GM18861 (cell line): ENCODE measurements at regions not wholly inside any gene's neighbourhood (a gene's known extent, or its start where the extent isn't known, plus 50 kb on each side); places are given as distances from the start of the nearest gene placed in this dataset.
"Not testable (repeated sequence)": the region's sequence is repeated elsewhere in the genome, so short reads cannot be mapped to it uniquely, and the experiment has no call there.

Experiments
- ATAC-seq: cut with Tn5 transposase; IDR thresholded peaks from one replicate; pipeline ENCODE4 v1.9.1; 2021; ENCODE audit not compliant: unreplicated experiment

GRCh38 chr7:119065966-119066365 is 841.5 kb downstream of the ANKRD7 start:
- no peak for ATAC-seq

DNA sequence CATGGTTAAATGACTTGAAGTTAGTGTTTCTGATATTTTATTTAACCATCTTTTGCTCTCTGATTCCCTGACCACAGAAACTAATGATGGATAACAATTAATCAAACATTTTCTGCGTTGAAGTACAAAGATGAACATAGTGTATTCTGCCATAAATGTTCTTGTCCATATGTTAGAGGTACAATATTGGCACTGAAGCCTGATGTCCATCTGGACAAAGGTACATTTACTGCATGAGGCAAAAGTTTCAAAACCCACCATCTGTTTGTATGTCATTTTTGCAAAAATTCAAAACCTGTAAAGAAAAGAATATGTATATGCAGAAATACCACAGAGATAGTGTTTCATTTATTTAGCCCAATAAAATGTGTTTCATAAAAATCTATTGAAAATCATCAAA is 861.5 kb downstream of the ANKRD7 start:
- no peak for ATAC-seq

GRCh38 chr7:119090851-119091250 is 866.3 kb downstream of the ANKRD7 start:
- ATAC-seq = no peak

- no peak for ATAC-seq
Measured at GRCh38 chr7:119096683-119097082, 872.2 kb downstream of the ANKRD7 start.

- not testable (repeated sequence) for ATAC-seq
Measured at GRCh38 chr7:119100611-119101258, 876.2 kb downstream of the ANKRD7 start.

DNA sequence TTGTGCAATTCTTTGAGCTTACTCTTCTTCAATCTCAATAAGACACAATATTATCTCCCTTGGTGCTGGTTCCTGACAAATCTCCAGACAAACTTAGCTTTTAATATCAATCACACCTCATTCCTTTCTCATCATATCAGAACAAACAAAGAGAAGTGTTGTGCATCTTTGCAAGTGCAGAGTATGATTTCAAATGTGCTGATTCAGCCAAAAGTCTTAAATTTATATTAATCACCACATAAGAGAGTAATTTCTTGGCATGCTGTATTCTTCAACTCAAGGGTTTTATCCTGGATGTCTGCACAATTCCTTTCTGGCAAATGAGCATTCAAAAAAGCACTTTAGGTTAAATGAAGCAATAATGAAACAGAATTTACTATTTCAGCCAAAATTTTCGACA is 877.8 kb downstream of the ANKRD7 start:
- no peak for ATAC-seq

DNA sequence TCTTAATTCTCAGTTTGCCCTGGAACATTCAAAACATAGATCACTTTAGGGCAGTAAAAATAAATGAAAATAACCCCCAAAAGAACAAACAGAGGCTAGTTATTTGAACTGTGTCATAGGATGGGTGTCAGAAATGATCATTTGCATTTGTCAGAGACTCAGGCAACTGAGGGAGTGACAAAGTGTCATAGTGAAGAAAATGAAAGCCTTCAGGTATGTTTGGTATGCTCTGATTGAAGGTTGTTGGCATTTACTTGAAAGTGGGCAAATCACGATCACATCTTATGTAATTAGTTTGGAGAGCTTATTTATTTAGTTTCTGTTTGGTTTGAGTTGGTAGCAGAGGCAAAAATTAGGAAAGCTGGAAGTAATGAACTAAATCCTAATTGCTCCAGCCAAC is 880.9 kb downstream of the ANKRD7 start:
- no peak for ATAC-seq

GRCh38 chr7:119123326-119123725 is 898.8 kb downstream of the ANKRD7 start:
- ATAC-seq = no peak

GRCh38 chr7:119127706-119128105 is 903.2 kb downstream of the ANKRD7 start:
- no peak for ATAC-seq

GRCh38 chr7:119132436-119132835 is 907.9 kb downstream of the ANKRD7 start:
- no peak for ATAC-seq

DNA sequence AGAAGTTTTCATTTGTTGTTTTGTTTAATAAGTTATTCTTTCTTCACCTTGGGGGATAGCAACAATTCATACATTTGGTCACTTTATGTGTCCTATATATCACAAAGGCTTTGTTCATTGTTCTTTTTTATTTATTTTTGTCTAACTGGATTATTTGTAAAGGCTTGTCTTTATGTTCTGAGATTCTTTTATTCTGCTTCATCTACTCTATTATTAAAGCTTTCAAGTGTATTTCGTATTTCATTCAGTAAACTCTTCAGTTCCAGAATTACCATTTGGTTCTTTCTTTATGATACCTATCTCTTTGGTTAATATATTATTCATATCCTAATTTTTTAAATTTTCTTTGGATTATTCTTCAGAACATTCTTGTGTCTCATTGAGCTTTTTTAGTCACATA is 942.9 kb downstream of the ANKRD7 start:
- ATAC-seq = no peak

- ATAC-seq = no peak
Measured at GRCh38 chr7:119172043-119172442, 947.5 kb downstream of the ANKRD7 start.

GRCh38 chr7:119175911-119176627 is 951.6 kb downstream of the ANKRD7 start:
- ATAC-seq = peak; percentile 74

DNA sequence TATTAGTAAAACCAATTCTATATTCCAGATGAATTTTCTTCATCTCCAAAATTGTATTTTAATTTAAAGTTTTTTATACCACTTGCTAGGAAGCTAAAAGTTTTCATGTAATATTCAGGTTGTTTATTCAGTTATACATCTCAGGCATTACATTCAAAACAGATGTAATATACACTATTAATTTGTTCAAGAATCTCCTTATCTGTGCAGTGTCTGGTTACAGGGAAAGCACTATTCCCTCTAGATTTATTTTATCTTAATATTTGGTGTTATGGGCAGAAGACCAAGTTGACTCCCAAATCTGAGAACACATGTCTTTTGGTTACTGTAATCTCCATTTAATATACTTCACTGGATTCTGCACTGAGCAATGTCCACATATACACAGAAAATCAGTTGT is 953.4 kb downstream of the ANKRD7 start:
- ATAC-seq = no peak

DNA sequence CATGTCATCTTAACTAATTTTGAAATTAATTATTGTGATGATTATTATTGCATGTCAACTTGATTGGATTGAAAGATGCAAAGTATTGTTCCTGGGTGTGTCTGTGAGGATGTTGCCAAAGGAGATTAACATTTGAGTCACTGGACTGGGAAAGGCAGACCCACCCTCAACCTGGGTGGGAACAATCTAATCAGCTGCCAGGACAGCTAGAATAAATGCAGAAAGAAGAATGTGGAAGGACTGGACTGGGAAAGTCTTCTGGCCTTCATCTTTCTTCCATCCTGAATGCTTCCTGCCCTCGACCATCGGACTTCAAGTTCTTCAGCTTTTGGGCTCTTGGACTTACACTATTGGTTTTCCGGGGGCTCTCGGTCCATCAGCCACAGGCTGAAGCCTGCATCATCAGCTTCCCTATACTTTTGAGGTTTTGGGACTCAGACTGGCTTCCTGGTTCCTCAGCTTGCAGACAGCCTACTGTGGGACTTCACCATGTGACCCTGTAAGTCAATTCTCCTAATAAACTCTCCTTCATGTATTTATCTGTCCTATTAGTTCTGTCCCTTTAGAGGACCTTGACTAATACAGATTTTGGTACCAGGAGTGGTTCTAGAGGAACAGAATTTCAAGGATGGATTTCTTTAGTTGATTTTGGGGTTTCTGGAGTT is 959.8 kb downstream of the ANKRD7 start:
- no peak for ATAC-seq

DNA sequence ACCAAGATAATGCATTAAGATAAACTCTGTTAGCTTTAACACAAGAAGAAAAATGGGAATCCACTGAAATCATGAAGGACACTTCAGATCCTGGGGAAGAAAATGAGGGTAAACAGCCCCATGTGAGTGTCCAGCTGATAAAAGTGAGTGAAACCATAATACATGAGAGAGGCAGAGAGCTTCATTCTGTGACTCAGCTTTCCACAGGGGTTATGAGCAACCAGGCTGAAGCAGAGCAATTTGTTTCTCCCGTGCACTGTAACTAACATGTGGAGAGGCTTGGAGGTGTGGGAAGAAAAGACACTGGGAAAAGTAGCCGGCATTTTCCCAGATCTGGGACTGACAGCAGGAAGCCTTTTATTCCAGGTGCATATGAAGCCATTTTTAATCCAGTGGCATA is 971.7 kb downstream of the ANKRD7 start:
- ATAC-seq = no peak

- ATAC-seq = no peak
Measured at GRCh38 chr7:119197172-119197876, 972.8 kb downstream of the ANKRD7 start.

DNA sequence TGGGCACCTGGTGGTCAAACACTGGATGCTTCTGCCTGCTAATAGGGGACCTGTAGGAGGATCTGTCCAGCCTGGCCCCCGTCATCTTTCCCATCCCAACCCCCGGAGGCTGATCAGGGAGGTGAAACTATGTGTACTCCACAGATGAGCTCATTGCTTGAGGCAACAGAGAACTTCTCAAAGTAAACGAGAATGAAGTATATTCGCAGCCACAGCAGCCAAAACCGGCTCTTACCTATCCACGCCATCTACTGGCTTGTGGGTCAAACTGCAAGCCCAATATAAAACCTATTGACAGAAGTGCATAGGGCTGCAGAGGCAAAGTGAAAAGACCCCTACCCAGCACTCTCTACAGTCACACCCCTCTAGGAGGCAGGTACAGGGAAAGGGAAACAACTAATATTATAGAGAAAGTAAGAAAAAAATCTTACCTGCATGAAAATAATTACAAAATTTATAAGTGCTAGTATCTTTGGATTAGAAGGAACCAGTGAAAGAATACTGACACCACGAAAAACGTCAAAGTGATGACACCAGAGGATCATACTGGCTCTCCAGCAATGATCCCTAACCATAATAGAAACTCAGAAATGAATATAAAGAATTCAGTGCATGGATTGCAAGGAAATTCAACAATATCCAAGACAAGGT is 973.5 kb downstream of the ANKRD7 start:
- peak; percentile 88 for ATAC-seq

- no peak for ATAC-seq
Measured at GRCh38 chr7:119219663-119220062, 995.2 kb downstream of the ANKRD7 start.

DNA sequence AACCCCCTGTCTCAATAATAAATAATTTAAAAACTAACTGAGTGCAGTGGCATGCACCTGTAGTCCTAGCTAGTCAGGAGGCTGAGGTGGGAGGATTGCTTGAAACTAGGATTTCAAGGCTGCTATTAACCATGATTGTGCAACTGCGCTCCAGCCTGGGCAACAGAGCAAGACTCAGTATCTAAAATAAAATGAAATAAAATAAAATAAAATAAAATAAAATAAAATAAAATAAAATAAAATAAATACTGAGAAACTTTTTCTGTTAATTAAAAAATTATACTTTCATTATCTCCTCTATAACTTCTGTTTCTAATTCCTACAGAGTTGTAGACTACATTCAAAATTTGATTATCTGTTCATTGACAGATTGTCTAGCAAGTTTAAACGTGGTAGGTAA is 999.4 kb downstream of the ANKRD7 start:
- ATAC-seq = no peak

GRCh38 chr7:119228482-119228881 is 1004.0 kb downstream of the ANKRD7 start:
- no peak for ATAC-seq
